AG04450 (cell line): ENCODE measurements at regions not wholly inside any gene's neighbourhood (a gene's known extent, or its start where the extent isn't known, plus 50 kb on each side); places are given as distances from the start of the nearest gene placed in this dataset.

Experiments
- CTCF ChIA-PET: fragments of 300-600, 350-600 bp; formaldehyde crosslinking; extraction: SDS; loops from one replicate; lab custom pipeline; 2022; ENCODE audit warnings: antibody characterized with exemption, inconsistent platforms; lab: Charles Lee
- POLR2A ChIA-PET: fragments of 350-600 bp; formaldehyde crosslinking; extraction: SDS; loops from one replicate; lab custom pipeline; 2021; ENCODE audit warnings: antibody characterized with exemption, inconsistent platforms; lab: Yijun Ruan, JAX
- DNase-seq: peaks from one replicate; pipeline ENCODE4 v3.0.0-alpha.2; 2011; ENCODE audit warnings: low read depth, low spot score
- H3K27ac ChIP-seq: one replicate; pipeline ENCODE4 v1.5.1; 2012; ENCODE audit warnings: low read depth, low read length, control low read depth
- H3K27me3 ChIP-seq: one replicate; pipeline ENCODE4 v1.6.0; 2012; ENCODE audit warnings: low read length; ENCODE audit not compliant: control insufficient read depth, insufficient read depth
- H3K4me3 ChIP-seq: 2 replicates; pipeline ENCODE4 v1.5.1; 2011; ENCODE audit warnings: mild to moderate bottlenecking, low read depth, low read length, control low read depth
- H3K9me3 ChIP-seq: 2 replicates; pipeline ENCODE4 v1.5.1; 2012; ENCODE audit warnings: low read length; ENCODE audit not compliant: control insufficient read depth, insufficient read depth
- TF ChIP-seq, protein P1 (sequence below): IDR thresholded peaks from 2 replicates; pipeline ENCODE4 v1.5.1; 2011; ENCODE audit warnings: low read depth, low read length, control low read depth, inconsistent platforms

DNA sequence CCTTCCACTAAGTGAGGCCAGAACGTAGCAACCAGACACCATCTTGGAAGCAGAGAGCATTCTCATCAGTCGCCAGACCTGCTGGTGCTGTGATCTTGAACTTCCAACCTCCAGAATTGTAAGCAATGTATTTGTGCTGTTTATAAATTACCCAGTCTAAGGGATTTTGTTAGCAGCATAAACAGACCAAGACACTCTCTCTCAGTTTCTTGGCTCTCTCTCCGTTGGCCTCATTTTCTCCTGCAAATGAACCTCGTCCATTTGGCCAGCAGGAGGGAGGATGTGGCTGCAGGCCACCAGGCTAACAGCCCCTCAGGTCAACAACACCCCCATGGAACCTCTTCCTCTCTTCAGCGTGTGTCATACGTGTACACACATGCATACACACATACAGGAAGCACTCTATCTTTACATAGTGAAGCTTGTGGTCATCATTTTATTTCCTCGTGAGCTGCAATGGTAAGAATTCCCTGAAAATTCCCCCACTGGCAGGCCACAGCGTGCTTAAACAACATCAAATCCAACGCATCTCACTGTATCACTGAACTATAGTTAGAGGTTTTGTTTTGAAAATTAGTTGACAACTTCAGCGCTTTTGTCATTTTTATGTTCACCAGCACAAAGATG, 62.8 kb upstream of the PPP1R26 start:
- POLR2A ChIA-PET, result no interaction called here
- peaks cover 3% of the 10 kb centered on the region for H3K27me3 ChIP-seq
- CTCF ChIA-PET, result no interaction called here

DNA sequence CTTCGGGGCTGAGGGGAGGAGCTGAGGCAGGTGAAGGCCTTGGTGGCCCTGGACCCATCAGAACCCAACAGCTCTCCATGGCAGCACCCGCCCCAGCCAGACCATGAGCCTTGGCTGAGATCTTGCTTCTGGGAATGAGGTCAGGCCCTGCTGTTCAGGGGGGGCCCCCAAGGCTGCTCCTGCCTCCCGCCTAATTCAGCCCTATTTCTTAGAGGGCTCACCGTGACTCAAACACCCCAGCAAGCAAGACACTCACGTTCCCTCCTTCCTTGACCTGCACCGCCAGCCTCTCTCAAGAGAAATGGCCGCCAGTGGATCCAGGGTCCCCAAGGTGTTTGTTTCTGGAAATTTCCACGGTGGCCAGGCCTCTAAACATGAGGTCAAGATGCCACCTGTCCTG, 61.4 kb upstream of the PPP1R26 start:
- H3K27ac ChIP-seq, result no peak overlapping the region
- POLR2A ChIA-PET, result no interaction called here
- CTCF ChIA-PET, result no interaction called here
- no peak for DNase-seq
- peaks cover 3% of the 10 kb centered on the region for H3K27me3 ChIP-seq
- peaks cover 8% of the 10 kb centered on the region for H3K9me3 ChIP-seq
- TF ChIP-seq, protein P1, sequence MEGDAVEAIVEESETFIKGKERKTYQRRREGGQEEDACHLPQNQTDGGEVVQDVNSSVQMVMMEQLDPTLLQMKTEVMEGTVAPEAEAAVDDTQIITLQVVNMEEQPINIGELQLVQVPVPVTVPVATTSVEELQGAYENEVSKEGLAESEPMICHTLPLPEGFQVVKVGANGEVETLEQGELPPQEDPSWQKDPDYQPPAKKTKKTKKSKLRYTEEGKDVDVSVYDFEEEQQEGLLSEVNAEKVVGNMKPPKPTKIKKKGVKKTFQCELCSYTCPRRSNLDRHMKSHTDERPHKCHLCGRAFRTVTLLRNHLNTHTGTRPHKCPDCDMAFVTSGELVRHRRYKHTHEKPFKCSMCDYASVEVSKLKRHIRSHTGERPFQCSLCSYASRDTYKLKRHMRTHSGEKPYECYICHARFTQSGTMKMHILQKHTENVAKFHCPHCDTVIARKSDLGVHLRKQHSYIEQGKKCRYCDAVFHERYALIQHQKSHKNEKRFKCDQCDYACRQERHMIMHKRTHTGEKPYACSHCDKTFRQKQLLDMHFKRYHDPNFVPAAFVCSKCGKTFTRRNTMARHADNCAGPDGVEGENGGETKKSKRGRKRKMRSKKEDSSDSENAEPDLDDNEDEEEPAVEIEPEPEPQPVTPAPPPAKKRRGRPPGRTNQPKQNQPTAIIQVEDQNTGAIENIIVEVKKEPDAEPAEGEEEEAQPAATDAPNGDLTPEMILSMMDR, result no peak
- no peak overlapping the region for H3K4me3 ChIP-seq

More for the DNA sequence above, 62.8 kb upstream of the PPP1R26 start:
- TF ChIP-seq, protein P1, result no peak
- DNase-seq, result no peak
- H3K9me3 ChIP-seq, result no peaks in the 10 kb centered on the region
- no peak overlapping the region for H3K4me3 ChIP-seq
- no peak overlapping the region for H3K27ac ChIP-seq

DNA sequence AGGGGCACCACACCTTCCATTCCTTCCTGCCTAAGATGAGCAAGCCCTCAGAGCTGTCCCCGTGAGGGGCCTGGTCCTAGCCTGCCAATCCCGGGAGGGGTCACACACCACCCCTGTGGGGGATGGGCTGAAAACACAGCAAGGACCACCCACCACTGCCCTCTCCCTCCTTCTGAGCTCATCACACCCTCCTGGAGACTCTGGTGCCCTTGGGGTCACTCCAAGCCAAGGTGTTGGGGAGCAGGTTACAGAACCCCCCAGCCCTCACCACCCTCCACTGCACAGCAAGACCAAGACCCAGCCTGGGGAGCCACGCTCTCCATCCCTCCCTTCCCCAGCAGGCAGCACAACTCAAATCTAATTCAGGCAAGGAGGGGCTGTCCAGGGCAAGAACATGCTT, 60.5 kb upstream of the PPP1R26 start:
- Histone ChIP-seq H3K9me3 (peaks cover 15% of the 10 kb centered on the region), H3K27me3 (peaks cover 6% of the 10 kb centered on the region), H3K4me3 (no peak overlapping the region), H3K27ac (no peak overlapping the region)
- no peak for DNase-seq
- TF ChIP-seq, protein P1, result no peak
- ChIA-PET POLR2A (no interaction called here), CTCF (no interaction called here)

DNA sequence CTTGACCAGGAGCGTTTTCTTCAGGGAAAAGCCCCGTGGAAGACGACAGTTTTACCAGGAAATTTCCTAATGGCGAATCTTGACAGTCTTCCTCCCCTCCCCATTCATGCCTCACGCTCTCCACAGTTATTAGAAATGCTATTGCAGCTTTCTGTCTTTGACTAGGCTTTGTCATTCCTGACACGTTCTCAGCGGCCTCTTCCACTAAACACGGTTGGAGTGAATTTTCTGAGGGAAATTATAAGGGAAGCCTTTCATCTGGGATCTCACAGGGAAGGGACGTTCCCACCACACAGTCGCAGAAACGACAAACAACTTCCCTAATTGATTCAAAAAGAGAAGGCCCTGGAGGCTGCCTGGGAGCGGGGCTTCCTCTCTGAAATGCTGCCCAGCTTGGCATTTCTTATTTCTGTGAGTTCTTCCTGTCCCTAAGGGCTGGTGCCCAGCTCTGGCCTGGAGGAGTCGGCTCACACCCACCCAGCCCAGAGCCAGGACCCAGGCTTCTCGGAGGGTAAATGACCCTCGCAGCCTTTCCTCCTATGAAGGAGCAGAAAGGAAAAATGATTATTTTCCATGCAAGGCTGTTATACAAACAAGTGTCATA, 57.1 kb upstream of the PPP1R26 start:
- H3K4me3 ChIP-seq, result no peak overlapping the region
- no peak for DNase-seq

DNA sequence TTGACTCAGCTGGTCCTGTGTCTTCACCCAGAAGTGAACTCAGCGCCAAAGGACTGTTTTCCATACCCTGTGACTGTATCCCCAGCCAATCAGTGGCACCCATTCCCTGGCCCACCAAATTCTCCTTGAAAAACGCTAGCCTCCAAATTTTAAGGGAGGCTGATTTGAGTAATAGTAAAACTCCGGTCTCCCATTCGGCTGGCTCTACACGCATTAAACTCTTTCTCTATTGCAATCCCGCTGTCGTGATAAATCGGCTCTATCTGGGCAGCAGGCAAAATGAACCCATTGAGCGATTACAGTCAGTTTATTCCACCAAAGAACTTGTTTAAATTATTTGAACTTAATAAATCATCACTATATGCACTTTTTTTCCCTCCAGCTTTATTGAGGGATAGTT, 55.9 kb upstream of the PPP1R26 start:
- POLR2A ChIA-PET, result no interaction called here
- Histone ChIP-seq H3K27ac (no peak overlapping the region), H3K9me3 (peaks cover 22% of the 10 kb centered on the region), H3K27me3 (peaks cover 3% of the 10 kb centered on the region), H3K4me3 (no peak overlapping the region)
- DNase-seq, result no peak
- CTCF ChIA-PET, result no interaction called here
- TF ChIP-seq, protein P1, result no peak

More for the DNA sequence above, 57.1 kb upstream of the PPP1R26 start:
- CTCF ChIA-PET, result no interaction called here
- Histone ChIP-seq H3K27me3 (peaks cover 6% of the 10 kb centered on the region), H3K9me3 (peaks cover 22% of the 10 kb centered on the region), H3K27ac (no peak overlapping the region)
- POLR2A ChIA-PET, result no interaction called here
- TF ChIP-seq, protein P1, result no peak
